ENCODE measurements at regions not wholly inside any gene's neighbourhood (a gene's known extent, or its start where the extent isn't known, plus 50 kb on each side); places are given as distances from the start of the nearest gene placed in this dataset.

- ATAC-seq (no peak), DNase-seq (ENCODE audit: low spot score) (no peak)
- H3K27ac Mint-ChIP-seq = no peak overlapping the region
- H3K27me3 Mint-ChIP-seq (ENCODE audit: low read depth) = no peaks in the 10 kb centered on the region
- ChIA-PET POLR2A (interaction anchor here (1.0 kb wide), 1 partner anchor 201 kb away, joined by 3 read pairs; no protein-coding TSS in a partner anchor), CTCF (no interaction called here)
- H3K4me1 Mint-ChIP-seq = peaks cover 3% of the 10 kb centered on the region; the same call in 1 of the 2 replicates
- TF ChIP-seq GRHL2 (CRISPR knock-in tag; IDR thresholded peaks at IDR 0.05; ENCODE audit: insufficient replicate concordance, severe bottlenecking) (no peak), NFE2L1 (CRISPR knock-in tag; IDR thresholded peaks at IDR 0.05) (no peak), SOX15 (CRISPR knock-in tag; IDR thresholded peaks at IDR 0.05) (no peak), JUN (CRISPR knock-in tag; IDR thresholded peaks at IDR 0.05) (no peak), ESRRA (CRISPR knock-in tag; IDR thresholded peaks at IDR 0.05; ENCODE audit: borderline replicate concordance) (no peak), ZNF121 (CRISPR knock-in tag; IDR thresholded peaks at IDR 0.05) (no peak), CBFB (CRISPR knock-in tag; IDR thresholded peaks at IDR 0.05; ENCODE audit: low read depth) (no peak), NR3C1 (CRISPR knock-in tag; conservative IDR thresholded peaks at IDR 0.05; ENCODE audit: low read depth) (no peak), ZNF232 (CRISPR knock-in tag; IDR thresholded peaks at IDR 0.05) (no peak), IRF2 (CRISPR knock-in tag; IDR thresholded peaks at IDR 0.05; ENCODE audit: borderline replicate concordance, low read depth) (no peak), SMAD4 (CRISPR knock-in tag; IDR thresholded peaks at IDR 0.05) (no peak), FOXJ3 (CRISPR knock-in tag; IDR thresholded peaks at IDR 0.05; ENCODE audit: borderline replicate concordance) (no peak)
- TF ChIP-seq, protein P1, sequence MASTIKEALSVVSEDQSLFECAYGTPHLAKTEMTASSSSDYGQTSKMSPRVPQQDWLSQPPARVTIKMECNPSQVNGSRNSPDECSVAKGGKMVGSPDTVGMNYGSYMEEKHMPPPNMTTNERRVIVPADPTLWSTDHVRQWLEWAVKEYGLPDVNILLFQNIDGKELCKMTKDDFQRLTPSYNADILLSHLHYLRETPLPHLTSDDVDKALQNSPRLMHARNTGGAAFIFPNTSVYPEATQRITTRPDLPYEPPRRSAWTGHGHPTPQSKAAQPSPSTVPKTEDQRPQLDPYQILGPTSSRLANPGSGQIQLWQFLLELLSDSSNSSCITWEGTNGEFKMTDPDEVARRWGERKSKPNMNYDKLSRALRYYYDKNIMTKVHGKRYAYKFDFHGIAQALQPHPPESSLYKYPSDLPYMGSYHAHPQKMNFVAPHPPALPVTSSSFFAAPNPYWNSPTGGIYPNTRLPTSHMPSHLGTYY (CRISPR knock-in tag; IDR thresholded peaks at IDR 0.05) = no peak
- TF ChIP-seq, protein P2, sequence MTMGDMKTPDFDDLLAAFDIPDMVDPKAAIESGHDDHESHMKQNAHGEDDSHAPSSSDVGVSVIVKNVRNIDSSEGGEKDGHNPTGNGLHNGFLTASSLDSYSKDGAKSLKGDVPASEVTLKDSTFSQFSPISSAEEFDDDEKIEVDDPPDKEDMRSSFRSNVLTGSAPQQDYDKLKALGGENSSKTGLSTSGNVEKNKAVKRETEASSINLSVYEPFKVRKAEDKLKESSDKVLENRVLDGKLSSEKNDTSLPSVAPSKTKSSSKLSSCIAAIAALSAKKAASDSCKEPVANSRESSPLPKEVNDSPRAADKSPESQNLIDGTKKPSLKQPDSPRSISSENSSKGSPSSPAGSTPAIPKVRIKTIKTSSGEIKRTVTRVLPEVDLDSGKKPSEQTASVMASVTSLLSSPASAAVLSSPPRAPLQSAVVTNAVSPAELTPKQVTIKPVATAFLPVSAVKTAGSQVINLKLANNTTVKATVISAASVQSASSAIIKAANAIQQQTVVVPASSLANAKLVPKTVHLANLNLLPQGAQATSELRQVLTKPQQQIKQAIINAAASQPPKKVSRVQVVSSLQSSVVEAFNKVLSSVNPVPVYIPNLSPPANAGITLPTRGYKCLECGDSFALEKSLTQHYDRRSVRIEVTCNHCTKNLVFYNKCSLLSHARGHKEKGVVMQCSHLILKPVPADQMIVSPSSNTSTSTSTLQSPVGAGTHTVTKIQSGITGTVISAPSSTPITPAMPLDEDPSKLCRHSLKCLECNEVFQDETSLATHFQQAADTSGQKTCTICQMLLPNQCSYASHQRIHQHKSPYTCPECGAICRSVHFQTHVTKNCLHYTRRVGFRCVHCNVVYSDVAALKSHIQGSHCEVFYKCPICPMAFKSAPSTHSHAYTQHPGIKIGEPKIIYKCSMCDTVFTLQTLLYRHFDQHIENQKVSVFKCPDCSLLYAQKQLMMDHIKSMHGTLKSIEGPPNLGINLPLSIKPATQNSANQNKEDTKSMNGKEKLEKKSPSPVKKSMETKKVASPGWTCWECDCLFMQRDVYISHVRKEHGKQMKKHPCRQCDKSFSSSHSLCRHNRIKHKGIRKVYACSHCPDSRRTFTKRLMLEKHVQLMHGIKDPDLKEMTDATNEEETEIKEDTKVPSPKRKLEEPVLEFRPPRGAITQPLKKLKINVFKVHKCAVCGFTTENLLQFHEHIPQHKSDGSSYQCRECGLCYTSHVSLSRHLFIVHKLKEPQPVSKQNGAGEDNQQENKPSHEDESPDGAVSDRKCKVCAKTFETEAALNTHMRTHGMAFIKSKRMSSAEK (CRISPR knock-in tag; IDR thresholded peaks at IDR 0.05; ENCODE audit: borderline replicate concordance) = no peak
- no peaks in the 10 kb centered on the region for H3K36me3 Mint-ChIP-seq
- H3K9me3 Mint-ChIP-seq = no peaks in the 10 kb centered on the region
- no peak overlapping the region for H3K4me3 Mint-ChIP-seq
Observed at GRCh38 chr1:232426801-232427200, 203.1 kb downstream of the SIPA1L2 start.

DNA sequence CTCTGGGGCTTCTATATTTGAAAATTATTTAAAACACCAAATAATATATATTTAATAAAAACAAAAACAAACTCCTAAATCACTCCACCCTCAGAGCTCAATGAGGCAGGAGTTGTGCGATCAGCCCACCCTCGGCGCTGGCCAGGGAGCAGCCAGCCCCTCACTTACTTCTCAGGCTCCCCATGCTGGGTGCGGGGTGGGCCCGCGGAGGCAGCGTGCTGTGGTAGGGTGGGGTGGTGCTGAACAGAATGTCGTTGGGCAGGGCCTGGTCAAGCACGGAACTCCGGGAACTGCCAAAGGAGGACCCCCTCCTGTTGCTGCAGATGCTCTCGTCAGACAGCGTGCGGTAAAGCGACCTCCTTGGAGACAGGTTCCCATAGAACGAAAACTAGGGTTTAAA, 204.5 kb downstream of the SIPA1L2 start:
- ChIA-PET CTCF (no interaction called here), POLR2A (no interaction called here)
- Mint-ChIP-seq H3K27me3 (ENCODE audit: low read depth) (no peaks in the 10 kb centered on the region), H3K9me3 (no peaks in the 10 kb centered on the region), H3K4me3 (no peak overlapping the region), H3K27ac (no peak overlapping the region), H3K36me3 (no peaks in the 10 kb centered on the region), H3K4me1 (peaks cover 3% of the 10 kb centered on the region; the same call in 1 of the 2 replicates)
- TF ChIP-seq ZNF121 (CRISPR knock-in tag; IDR thresholded peaks at IDR 0.05) (no peak), NFATC4 (CRISPR knock-in tag; IDR thresholded peaks at IDR 0.05) (no peak), CREB1 (CRISPR knock-in tag; IDR thresholded peaks at IDR 0.05) (no peak), EMX1 (CRISPR knock-in tag; IDR thresholded peaks at IDR 0.05) (no peak), ZSCAN18 (CRISPR knock-in tag; IDR thresholded peaks at IDR 0.05) (no peak), SMAD4 (CRISPR knock-in tag; IDR thresholded peaks at IDR 0.05) (no peak), ESRRA (CRISPR knock-in tag; IDR thresholded peaks at IDR 0.05; ENCODE audit: borderline replicate concordance) (no peak), PRDM15 (CRISPR knock-in tag; IDR thresholded peaks at IDR 0.05) (no peak), GRHL2 (CRISPR knock-in tag; IDR thresholded peaks at IDR 0.05; ENCODE audit: insufficient replicate concordance, severe bottlenecking) (no peak)
- ATAC-seq (no peak), DNase-seq (ENCODE audit: low spot score) (no peak)
